ENCODE measurements at regions not wholly inside any gene's neighbourhood (a gene's known extent, or its start where the extent isn't known, plus 50 kb on each side); places are given as distances from the start of the nearest gene placed in this dataset.
"Not testable (repeated sequence)": the region's sequence is repeated elsewhere in the genome, so short reads cannot be mapped to it uniquely, and the experiment has no call there.

DNA sequence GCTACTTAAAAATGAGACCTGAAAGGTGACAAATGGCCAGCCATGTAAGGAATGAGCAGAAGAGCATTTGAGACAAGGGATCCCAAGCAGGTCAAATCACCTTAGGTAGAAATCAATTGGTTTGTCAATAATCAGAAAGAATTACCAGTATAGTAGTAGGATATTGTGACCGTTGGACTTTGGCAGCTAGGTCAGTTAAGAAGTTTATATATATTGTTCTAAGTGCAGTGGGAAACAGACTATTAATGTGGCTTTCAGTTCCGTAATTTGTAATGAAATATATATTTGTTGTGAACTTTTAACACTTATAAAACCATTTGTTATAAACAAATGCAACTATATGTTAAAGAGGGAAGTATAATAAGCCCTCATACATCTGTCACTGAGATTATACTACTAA is 807.9 kb upstream of the SPRY2 start:
- Histone ChIP-seq H3K9me3 (no peaks in the 10 kb centered on the region), H3K4me1 (no peaks in the 10 kb centered on the region), H3K4me3 (no peak overlapping the region), H3K36me3 (no peaks in the 10 kb centered on the region), H3K27me3 (no peaks in the 10 kb centered on the region), H3K27ac (no peak overlapping the region)
- intact Hi-C loops (cut with DNase I; ENCODE audit: low total_unique reads) = no loop called here
- no peak for DNase-seq
- TF ChIP-seq POLR2A (IDR thresholded peaks at IDR 0.05) = no peak
- TF ChIP-seq, protein P1, sequence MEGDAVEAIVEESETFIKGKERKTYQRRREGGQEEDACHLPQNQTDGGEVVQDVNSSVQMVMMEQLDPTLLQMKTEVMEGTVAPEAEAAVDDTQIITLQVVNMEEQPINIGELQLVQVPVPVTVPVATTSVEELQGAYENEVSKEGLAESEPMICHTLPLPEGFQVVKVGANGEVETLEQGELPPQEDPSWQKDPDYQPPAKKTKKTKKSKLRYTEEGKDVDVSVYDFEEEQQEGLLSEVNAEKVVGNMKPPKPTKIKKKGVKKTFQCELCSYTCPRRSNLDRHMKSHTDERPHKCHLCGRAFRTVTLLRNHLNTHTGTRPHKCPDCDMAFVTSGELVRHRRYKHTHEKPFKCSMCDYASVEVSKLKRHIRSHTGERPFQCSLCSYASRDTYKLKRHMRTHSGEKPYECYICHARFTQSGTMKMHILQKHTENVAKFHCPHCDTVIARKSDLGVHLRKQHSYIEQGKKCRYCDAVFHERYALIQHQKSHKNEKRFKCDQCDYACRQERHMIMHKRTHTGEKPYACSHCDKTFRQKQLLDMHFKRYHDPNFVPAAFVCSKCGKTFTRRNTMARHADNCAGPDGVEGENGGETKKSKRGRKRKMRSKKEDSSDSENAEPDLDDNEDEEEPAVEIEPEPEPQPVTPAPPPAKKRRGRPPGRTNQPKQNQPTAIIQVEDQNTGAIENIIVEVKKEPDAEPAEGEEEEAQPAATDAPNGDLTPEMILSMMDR (IDR thresholded peaks at IDR 0.05) = no peak

DNA sequence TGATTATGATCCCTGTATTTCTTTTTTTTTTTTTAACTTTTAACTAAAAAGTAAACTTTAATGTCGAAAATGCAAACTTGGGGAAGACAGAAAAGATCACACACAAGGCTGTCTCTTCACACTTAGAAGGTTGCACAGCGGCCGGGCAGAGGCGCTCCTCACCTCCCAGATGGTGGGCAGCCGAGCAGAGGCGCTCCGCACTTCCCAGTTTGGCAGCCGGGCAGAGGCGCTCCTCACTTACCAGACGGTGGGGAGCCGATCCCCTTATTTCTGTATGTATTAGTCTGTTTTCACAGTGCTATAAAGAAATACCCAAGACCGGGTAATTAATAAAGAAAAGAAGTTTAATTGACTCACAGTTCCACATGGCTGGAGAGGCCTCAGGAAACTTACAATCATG is 805.6 kb upstream of the SPRY2 start:
- H3K4me1 ChIP-seq; H3K4me3 ChIP-seq; H3K27ac ChIP-seq; intact Hi-C loops (cut with DNase I; ENCODE audit: low total_unique reads); H3K9me3 ChIP-seq; H3K27me3 ChIP-seq; DNase-seq; H3K36me3 ChIP-seq: not testable (repeated sequence)

DNA sequence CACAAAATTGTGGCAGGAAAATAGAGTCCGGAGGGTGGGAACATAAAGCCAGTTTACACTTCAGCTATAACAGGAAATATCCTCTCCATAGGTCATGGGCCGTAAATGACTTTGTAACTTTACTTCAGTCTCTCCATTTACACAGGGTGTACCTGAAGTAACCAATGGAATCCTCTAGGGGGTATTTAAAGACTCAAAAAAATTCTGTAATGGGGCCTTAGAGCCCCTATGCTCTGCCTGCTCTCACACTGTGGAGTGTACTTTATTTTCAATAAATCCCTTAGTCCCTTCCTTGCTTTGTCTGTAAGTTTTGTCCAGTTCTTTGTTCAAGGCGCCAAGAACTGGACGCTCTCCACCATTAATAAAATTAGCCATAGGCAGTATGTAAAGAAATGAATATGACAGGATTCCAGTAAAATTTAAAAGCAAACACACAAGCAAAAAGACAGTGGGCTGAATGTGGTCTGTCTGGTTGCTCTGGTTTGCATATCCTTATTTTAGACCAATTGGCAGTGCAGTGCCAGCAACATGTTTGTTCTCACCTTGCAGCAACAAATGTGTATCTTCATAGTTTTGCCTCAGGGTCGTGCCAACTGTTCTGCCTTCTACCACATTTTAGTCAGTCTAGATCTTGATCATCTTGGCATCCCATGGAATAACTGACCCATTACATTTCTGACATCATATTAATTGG is 801.5 kb upstream of the SPRY2 start:
- no peaks in the 10 kb centered on the region for H3K36me3 ChIP-seq
- no peaks in the 10 kb centered on the region for H3K9me3 ChIP-seq
- intact Hi-C loops (cut with DNase I; ENCODE audit: low total_unique reads) = no loop called here
- no peaks in the 10 kb centered on the region for H3K27me3 ChIP-seq
- no peak overlapping the region for H3K27ac ChIP-seq
- DNase-seq = no peak
- TF ChIP-seq POLR2A (IDR thresholded peaks at IDR 0.05) = no peak
- TF ChIP-seq, protein P1 (IDR thresholded peaks at IDR 0.05) = no peak
- no peaks in the 10 kb centered on the region for H3K4me1 ChIP-seq
- H3K4me3 ChIP-seq = no peak overlapping the region

DNA sequence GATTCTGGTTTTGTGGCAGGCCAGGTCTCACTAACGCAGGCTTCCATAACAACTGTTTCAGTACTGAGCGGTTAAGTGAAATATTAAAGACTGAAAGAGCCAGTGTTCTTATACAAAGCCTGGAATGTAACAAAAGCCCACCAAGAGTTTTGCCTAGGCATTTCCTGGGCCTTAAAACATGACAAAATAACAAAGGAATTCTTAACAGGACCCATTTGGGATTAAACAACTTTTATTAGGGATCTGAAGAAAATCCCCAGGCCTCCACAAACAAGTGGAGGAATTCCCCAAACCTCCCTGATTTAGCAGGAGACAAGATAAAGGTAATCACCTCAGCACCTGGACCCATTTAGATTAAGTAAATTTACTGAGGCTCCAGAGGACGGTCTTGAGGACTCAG is 799.7 kb upstream of the SPRY2 start:
- Histone ChIP-seq H3K4me1 (no peaks in the 10 kb centered on the region), H3K9me3 (no peaks in the 10 kb centered on the region), H3K27me3 (no peaks in the 10 kb centered on the region), H3K36me3 (no peaks in the 10 kb centered on the region), H3K4me3 (no peak overlapping the region), H3K27ac (no peak overlapping the region)
- DNase-seq = no peak
- intact Hi-C loops (cut with DNase I; ENCODE audit: low total_unique reads) = no loop called here
- TF ChIP-seq, protein P1 (IDR thresholded peaks at IDR 0.05) = no peak
- TF ChIP-seq POLR2A (IDR thresholded peaks at IDR 0.05) = no peak

DNA sequence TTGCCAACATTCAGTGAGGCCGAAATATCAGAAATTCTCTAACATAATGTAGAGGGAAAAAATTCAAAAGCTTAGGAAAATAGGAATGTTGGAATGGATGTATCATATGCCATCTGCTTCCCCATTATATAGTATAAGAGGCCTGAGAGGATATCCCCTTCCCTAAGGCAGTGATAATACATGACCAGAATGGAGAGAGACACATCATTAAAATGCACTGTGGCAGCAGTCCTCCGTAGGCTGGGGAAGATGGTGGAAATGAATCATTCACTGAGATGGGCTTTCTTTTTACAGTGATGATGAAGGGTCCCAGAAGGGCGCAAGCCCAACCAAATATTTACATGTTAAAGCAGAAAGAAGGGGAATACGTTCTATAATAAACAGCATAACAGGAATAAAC is 799.1 kb upstream of the SPRY2 start:
- Histone ChIP-seq H3K36me3 (no peaks in the 10 kb centered on the region), H3K27me3 (no peaks in the 10 kb centered on the region), H3K27ac (no peak overlapping the region), H3K4me3 (no peak overlapping the region), H3K4me1 (no peaks in the 10 kb centered on the region), H3K9me3 (no peaks in the 10 kb centered on the region)
- DNase-seq = no peak
- TF ChIP-seq, protein P1 (IDR thresholded peaks at IDR 0.05) = no peak
- TF ChIP-seq POLR2A (IDR thresholded peaks at IDR 0.05) = no peak
- intact Hi-C loops (cut with DNase I; ENCODE audit: low total_unique reads) = no loop called here
